PC-3 (cell line): ENCODE measurements at regions not wholly inside any gene's neighbourhood (a gene's known extent, or its start where the extent isn't known, plus 50 kb on each side); places are given as distances from the start of the nearest gene placed in this dataset.
"Not testable (repeated sequence)": the region's sequence is repeated elsewhere in the genome, so short reads cannot be mapped to it uniquely, and the experiment has no call there.

ENCODE experiments used
- ATAC-seq: fragments of 200-7000 bp; cut with Tn5 transposase; 2 replicates; pipeline ENCODE4 v1.9.1; 2020; ENCODE audit warnings: mild to moderate bottlenecking, moderate library complexity
- BruUV-seq: library from RNA; stranded (reverse); fragments of 400-500 nt; replicated peaks from 2 replicates; lab custom pipeline; 2021; lab: Mats Ljungman, UMichigan
- CTCF ChIA-PET: fragments of 300-600 bp; sonication (Branson Sonifier 250); formaldehyde crosslinking; loops from one replicate; lab custom pipeline; 2022; ENCODE audit warnings: antibody characterized with exemption; lab: Charles Lee
- POLR2A ChIA-PET: fragments of 300-600 bp; sonication (Branson Sonifier 250); formaldehyde crosslinking; loops from one replicate; lab custom pipeline; 2022; ENCODE audit warnings: antibody characterized with exemption; ENCODE audit not compliant: unreplicated experiment; lab: Charles Lee
- DNase-seq: peaks from one replicate; pipeline ENCODE4 v3.0.0-alpha.2; 2015
- H2AFZ ChIP-seq: fragments of 300-600 bp; sonication (generic); 2 replicates; pipeline ENCODE4 v1.6.0; 2016; ENCODE audit warnings: antibody characterized with exemption, low read length
- H3F3A ChIP-seq: fragments of 300-600 bp; sonication (generic); one replicate; pipeline ENCODE4 v1.6.0; 2017; ENCODE audit warnings: antibody characterized with exemption, low read length, control low read depth, mild to moderate bottlenecking; ENCODE audit not compliant: unreplicated experiment
- H3K27ac ChIP-seq: fragments of 300-600 bp; sonication (generic); 2 replicates; pipeline ENCODE4 v1.5.1; 2016; ENCODE audit warnings: mild to moderate bottlenecking, low read length
- H3K27me3 ChIP-seq: fragments of 300-600 bp; sonication (generic); 2 replicates; pipeline ENCODE4 v1.6.1; 2016; ENCODE audit warnings: low read length, mixed read lengths
- H3K36me3 ChIP-seq: fragments of 300-600 bp; sonication (generic); 2 replicates; pipeline ENCODE4 v1.6.1; 2016; ENCODE audit warnings: low read depth, mixed run types, low read length, mixed read lengths
- H3K4me1 ChIP-seq: fragments of 300-600 bp; sonication (generic); 2 replicates; pipeline ENCODE4 v1.5.1; 2016; ENCODE audit warnings: low read length; ENCODE audit not compliant: insufficient read depth
- H3K4me2 ChIP-seq: fragments of 300-600 bp; sonication (generic); 2 replicates; pipeline ENCODE4 v1.6.0; 2016; ENCODE audit warnings: low read length
- H3K4me3 ChIP-seq: fragments of 300-600 bp; sonication (generic); 2 replicates; pipeline ENCODE4 v1.5.1; 2016; ENCODE audit warnings: mild to moderate bottlenecking, low read length, mixed read lengths
- H3K79me2 ChIP-seq: fragments of 300-600 bp; sonication (generic); 2 replicates; pipeline ENCODE4 v1.6.1; 2017; ENCODE audit warnings: low read length, mixed read lengths
- H3K9ac ChIP-seq: fragments of 300-600 bp; sonication (generic); 2 replicates; pipeline ENCODE4 v1.6.0; 2016; ENCODE audit warnings: mild to moderate bottlenecking, low read length
- H3K9me2 ChIP-seq: fragments of 300-600 bp; sonication (generic); replicated peaks from 2 replicates; pipeline ENCODE4 v1.6.1; 2016; ENCODE audit warnings: mixed run types, low read length, mixed read lengths
- H3K9me3 ChIP-seq: fragments of 300-600 bp; sonication (generic); 2 replicates; pipeline ENCODE4 v1.6.1; 2016; ENCODE audit warnings: low read length, mixed read lengths
- H4K20me1 ChIP-seq: fragments of 300-600 bp; sonication (generic); 2 replicates; pipeline ENCODE4 v1.6.1; 2016; ENCODE audit warnings: low read length, mixed read lengths
- CTCF ChIP-seq: fragments of 300-600 bp; sonication (generic); conservative IDR thresholded peaks from 2 replicates; pipeline ENCODE4 v1.5.1; 2017; ENCODE audit warnings: antibody characterized with exemption, low read depth, mild to moderate bottlenecking, low read length
- EZH2 ChIP-seq: fragments of 300-600 bp; sonication (generic); IDR thresholded peaks from one replicate; pipeline ENCODE4 v1.6.1; 2017; ENCODE audit warnings: antibody characterized with exemption, mild to moderate bottlenecking, low read length; ENCODE audit not compliant: unreplicated experiment
- EZH2phosphoT487 ChIP-seq: fragments of 300-600 bp; sonication (generic); IDR thresholded peaks from 2 replicates; pipeline ENCODE4 v1.6.1; 2018; ENCODE audit warnings: mild to moderate bottlenecking, antibody characterized with exemption, low read length, borderline replicate concordance
- intact Hi-C: fragments of 100-400 bp; cut with micrococcal nuclease; formaldehyde crosslinking; loops from 2 replicates; pipeline ENCODE4 v1.9.0; 2023

DNA sequence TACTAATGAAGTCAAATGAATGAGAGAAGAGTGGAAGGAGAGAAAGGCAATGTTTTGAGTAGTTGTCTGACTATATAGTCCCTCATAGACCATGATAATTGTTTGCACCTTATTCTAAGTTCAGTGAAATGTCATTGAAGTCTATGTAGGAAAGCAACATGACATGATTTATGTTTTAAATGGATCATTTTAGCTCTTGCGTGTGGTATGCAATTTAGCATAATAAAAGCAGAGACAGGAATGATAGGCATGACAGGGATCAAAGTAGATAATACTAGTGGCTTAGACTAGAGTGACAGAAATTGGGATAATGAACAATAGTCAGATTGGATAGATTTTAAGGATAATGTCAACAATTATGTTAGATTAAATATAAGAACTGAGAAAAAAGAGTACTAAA is 132.5 kb downstream of the PYDC2 start:
- Histone ChIP-seq H3K9me3 (no peaks in the 10 kb centered on the region), H3K9ac (no peak overlapping the region), H3K27me3 (peaks cover 10% of the 10 kb centered on the region; the same call in 1 of the 2 replicates), H3K27ac (no peak overlapping the region), H3K36me3 (no peaks in the 10 kb centered on the region), H3K4me2 (no peak overlapping the region), H4K20me1 (no peaks in the 10 kb centered on the region), H3K9me2 (no peaks in the 10 kb centered on the region), H3K4me3 (no peak overlapping the region), H3K79me2 (no peaks in the 10 kb centered on the region), H3F3A (no peaks in the 10 kb centered on the region), H3K4me1 (no peaks in the 10 kb centered on the region), H2AFZ (no peak overlapping the region)
- CTCF ChIA-PET, result no interaction called here
- ATAC-seq (no peak), DNase-seq (no peak)
- no TSS peak for BruUV-seq
- intact Hi-C loops, result no loop called here
- TF ChIP-seq EZH2 (no peak), EZH2phosphoT487 (no peak)
- POLR2A ChIA-PET, result no interaction called here

DNA sequence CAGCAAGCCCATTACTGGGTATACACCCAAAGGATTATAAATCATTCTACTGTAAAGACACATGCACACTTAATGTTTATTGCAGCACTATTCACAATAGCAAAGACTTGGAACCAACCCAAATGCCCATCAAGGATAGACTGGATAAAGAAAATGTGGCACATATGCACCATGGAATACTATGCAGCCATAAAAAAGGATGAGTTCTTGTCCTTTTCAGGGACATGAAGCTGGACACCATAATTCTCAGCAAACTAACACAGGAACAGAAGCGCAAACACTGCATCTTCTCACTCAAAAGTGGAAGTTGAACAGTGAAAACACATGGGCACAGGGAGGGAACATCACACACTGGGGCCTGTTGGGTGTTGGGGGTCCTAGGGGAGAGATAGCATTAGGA is 154.5 kb downstream of the PYDC2 start:
- ATAC-seq, H3F3A ChIP-seq, BruUV-seq, intact Hi-C loops, H3K79me2 ChIP-seq, H3K9me2 ChIP-seq, H2AFZ ChIP-seq, H3K4me3 ChIP-seq, H3K27ac ChIP-seq, DNase-seq, H3K9me3 ChIP-seq, H3K4me1 ChIP-seq, H3K9ac ChIP-seq, H3K36me3 ChIP-seq, H3K4me2 ChIP-seq, CTCF ChIA-PET, H4K20me1 ChIP-seq: not testable (repeated sequence)
- POLR2A ChIA-PET, result interaction anchor here (0.7 kb wide), 1 partner anchor 173 kb away, joined by 4 read pairs; no protein-coding TSS in a partner anchor
- peaks cover 19% of the 10 kb centered on the region for H3K27me3 ChIP-seq

GRCh38 chr3:191624299-191624698 is 163.3 kb downstream of the PYDC2 start:
- no TSS peak for BruUV-seq

More at GRCh38 chr3:191624299-191624698, 163.3 kb downstream of the PYDC2 start:
- ChIA-PET POLR2A (no interaction called here), CTCF (no interaction called here)
- Histone ChIP-seq H3K4me3 (no peak overlapping the region), H3K9ac (no peak overlapping the region), H3K79me2 (no peaks in the 10 kb centered on the region), H3K9me3 (no peaks in the 10 kb centered on the region), H4K20me1 (no peaks in the 10 kb centered on the region), H2AFZ (no peak overlapping the region), H3K27me3 (peaks cover 38% of the 10 kb centered on the region), H3F3A (no peaks in the 10 kb centered on the region), H3K27ac (no peak overlapping the region), H3K4me1 (no peaks in the 10 kb centered on the region), H3K9me2 (no peaks in the 10 kb centered on the region), H3K36me3 (no peaks in the 10 kb centered on the region), H3K4me2 (no peak overlapping the region)
- no peak for DNase-seq
- intact Hi-C loops, result no loop called here
- no peak for ATAC-seq
- no peak for TF ChIP-seq EZH2
- TF ChIP-seq EZH2phosphoT487, result no peak
- TF ChIP-seq CTCF, result no peak
